OCI-LY7 (cell line): ENCODE measurements at regions not wholly inside any gene's neighbourhood (a gene's known extent, or its start where the extent isn't known, plus 50 kb on each side); places are given as distances from the start of the nearest gene placed in this dataset.

Source experiments
- BruUV-seq: library from RNA; stranded (reverse); fragments of 400-500 nt; replicated peaks from 2 replicates; lab custom pipeline; 2021; lab: Mats Ljungman, UMichigan
- CTCF ChIA-PET: fragments of 300-600 bp; sonication (Branson Sonifier 250); formaldehyde crosslinking; loops from one replicate; lab custom pipeline; 2022; ENCODE audit warnings: antibody characterized with exemption; ENCODE audit not compliant: unreplicated experiment; lab: Charles Lee
- POLR2A ChIA-PET: fragments of 300-600 bp; sonication (Branson Sonifier 250); formaldehyde crosslinking; loops from one replicate; lab custom pipeline; 2022; ENCODE audit warnings: antibody characterized with exemption; lab: Charles Lee
- DNase-seq: peaks from one replicate; pipeline ENCODE4 v3.0.0-alpha.2; 2015; ENCODE audit warnings: low spot score
- H2AFZ ChIP-seq: fragments of 200-600 bp; sonication (generic), shearing (Covaris generic); 2 replicates; pipeline ENCODE4 v1.6.1; 2014; ENCODE audit warnings: mild to moderate bottlenecking, antibody characterized with exemption, low read length, moderate library complexity
- H3K27ac ChIP-seq: fragments of 200-600 bp; sonication (generic); 2 replicates; pipeline ENCODE4 v1.5.1; 2014; ENCODE audit warnings: mixed run types, low read depth, mild to moderate bottlenecking, moderate library complexity, low read length, inconsistent platforms; ENCODE audit not compliant: poor library complexity, severe bottlenecking
- H3K36me3 ChIP-seq: fragments of 200-600 bp; sonication (generic); 2 replicates; pipeline ENCODE4 v1.6.1; 2014; ENCODE audit warnings: mild to moderate bottlenecking, antibody characterized with exemption, low read length, moderate library complexity, mixed read lengths; ENCODE audit not compliant: insufficient read depth
- H3K4me1 ChIP-seq: fragments of 200-600 bp; sonication (generic); 2 replicates; pipeline ENCODE4 v1.5.1; 2014; ENCODE audit warnings: mild to moderate bottlenecking, low read length; ENCODE audit not compliant: insufficient read depth, poor library complexity, severe bottlenecking
- H3K4me2 ChIP-seq: fragments of 200-600 bp; sonication (generic); 2 replicates; pipeline ENCODE4 v1.6.1; 2014; ENCODE audit warnings: mild to moderate bottlenecking, low read length
- H3K4me3 ChIP-seq: fragments of 200-600 bp; sonication (generic); 2 replicates; pipeline ENCODE4 v1.5.1; 2014; ENCODE audit warnings: mild to moderate bottlenecking, low read depth, low read length; ENCODE audit not compliant: poor library complexity, severe bottlenecking
- H3K79me2 ChIP-seq: fragments of 200-600 bp; sonication (generic); 2 replicates; pipeline ENCODE4 v1.6.1; 2016; ENCODE audit warnings: low read depth, mild to moderate bottlenecking, low read length, moderate library complexity, mixed read lengths; ENCODE audit not compliant: insufficient read depth
- H3K9me2 ChIP-seq: fragments of 200-600 bp; sonication (generic); 2 replicates; pipeline ENCODE4 v1.6.1; 2016; ENCODE audit warnings: mild to moderate bottlenecking, low read length, mixed read lengths; ENCODE audit not compliant: insufficient read depth
- H3K9me3 ChIP-seq: fragments of 200-600 bp; sonication (generic); 2 replicates; pipeline ENCODE4 v1.6.1; 2014; ENCODE audit warnings: mild to moderate bottlenecking, mixed run types, low read length, mixed read lengths
- H4K20me1 ChIP-seq: fragments of 200-600 bp; sonication (generic); 2 replicates; pipeline ENCODE4 v1.6.1; 2014; ENCODE audit warnings: mild to moderate bottlenecking, antibody characterized with exemption, low read length, moderate library complexity, mixed read lengths; ENCODE audit not compliant: insufficient read depth
- CTCF ChIP-seq: fragments of 200-600 bp; sonication (generic); conservative IDR thresholded peaks from 2 replicates; pipeline ENCODE4 v1.5.1; 2014; ENCODE audit warnings: mild to moderate bottlenecking, antibody characterized with exemption, low read length, moderate library complexity, mixed read lengths
- EZH2phosphoT487 ChIP-seq: fragments of 200-600 bp; sonication (generic); IDR thresholded peaks from 2 replicates; pipeline ENCODE4 v1.6.1; 2018; ENCODE audit warnings: low read depth, borderline replicate concordance, mild to moderate bottlenecking, mixed run types, antibody characterized with exemption, low read length, moderate library complexity, mixed read lengths
- intact Hi-C: fragments of 100-400 bp; cut with micrococcal nuclease; formaldehyde crosslinking; loops from one replicate; pipeline ENCODE4 v1.10.0; 2022; ENCODE audit not compliant: unreplicated experiment

- no peaks in the 10 kb centered on the region for H4K20me1 ChIP-seq
- H3K4me3 ChIP-seq = no peak overlapping the region
- POLR2A ChIA-PET = no interaction called here
- no peak overlapping the region for H3K27ac ChIP-seq
- intact Hi-C loops = no loop called here
- H3K9me2 ChIP-seq = no peaks in the 10 kb centered on the region
- BruUV-seq = no TSS peak
- CTCF ChIA-PET = no interaction called here
- no peak overlapping the region for H3K4me2 ChIP-seq
- no peaks in the 10 kb centered on the region for H3K79me2 ChIP-seq
- H3K9me3 ChIP-seq = no peaks in the 10 kb centered on the region
- TF ChIP-seq EZH2phosphoT487 = no peak
- no peak for TF ChIP-seq CTCF
- H2AFZ ChIP-seq = no peak overlapping the region
- no peaks in the 10 kb centered on the region for H3K4me1 ChIP-seq
- no peaks in the 10 kb centered on the region for H3K36me3 ChIP-seq
- no peak for DNase-seq
Observed at GRCh38 chrX:36581030-36581429, 427.1 kb upstream of the FAM47C start.

- no peak overlapping the region for H3K4me2 ChIP-seq
- H4K20me1 ChIP-seq = no peaks in the 10 kb centered on the region
- DNase-seq = no peak
- no peaks in the 10 kb centered on the region for H3K9me3 ChIP-seq
- no peak for TF ChIP-seq CTCF
- no peak for TF ChIP-seq EZH2phosphoT487
- H3K79me2 ChIP-seq = no peaks in the 10 kb centered on the region
- H2AFZ ChIP-seq = no peak overlapping the region
- no peak overlapping the region for H3K4me3 ChIP-seq
- intact Hi-C loops = no loop called here
- no peaks in the 10 kb centered on the region for H3K9me2 ChIP-seq
- H3K27ac ChIP-seq = no peak overlapping the region
- no peaks in the 10 kb centered on the region for H3K4me1 ChIP-seq
- ChIA-PET CTCF (no interaction called here), POLR2A (no interaction called here)
- BruUV-seq = no TSS peak
- no peaks in the 10 kb centered on the region for H3K36me3 ChIP-seq
Observed at GRCh38 chrX:36583674-36584073, 424.5 kb upstream of the FAM47C start.

GRCh38 chrX:36609616-36610585 lies 398.3 kb upstream of the FAM47C start:
- POLR2A ChIA-PET = no interaction called here
- BruUV-seq = no TSS peak
- intact Hi-C loops = no loop called here
- Histone ChIP-seq H3K79me2 (no peaks in the 10 kb centered on the region), H4K20me1 (no peaks in the 10 kb centered on the region), H3K4me1 (no peaks in the 10 kb centered on the region), H3K4me2 (no peak overlapping the region), H3K36me3 (no peaks in the 10 kb centered on the region), H3K9me3 (no peaks in the 10 kb centered on the region), H3K4me3 (no peak overlapping the region), H3K9me2 (no peaks in the 10 kb centered on the region), H2AFZ (no peak overlapping the region), H3K27ac (no peak overlapping the region)
- CTCF ChIA-PET = no interaction called here
- no peak for DNase-seq
- TF ChIP-seq CTCF (no peak), EZH2phosphoT487 (no peak)
